Psoas muscle (tissue), 7 donors: ENCODE measurements at regions not wholly inside any gene's neighbourhood (a gene's known extent, or its start where the extent isn't known, plus 50 kb on each side); places are given as distances from the start of the nearest gene placed in this dataset.

Experiments
- ATAC-seq, 4 donors: fragments of 200-7000 bp; cut with Tn5 transposase; one replicate each; pipeline ENCODE4 v1.9.1; 2020; ENCODE audit warnings: moderate library complexity in 3 of 4, mild to moderate bottlenecking in 2 of 4
- DNase-seq, 2 donors: peaks; one replicate each; pipeline ENCODE4 v3.0.0-alpha.2; 2020
- H3K27ac ChIP-seq: fragments of 200-600 bp; one replicate; pipeline ENCODE4 v1.8.0; 2022
- H3K27me3 ChIP-seq, 3 donors: fragments of 200-600 bp in 1 of 3; one replicate each; pipeline versions ENCODE4 v1.6.1 to v1.8.0; 2013 to 2022; ENCODE audit warnings: low read length in 2 of 3, mild to moderate bottlenecking in 2 of 3, moderate library complexity in 1 of 3; ENCODE audit not compliant: insufficient read depth in 3 of 3
- H3K36me3 ChIP-seq, 2 donors: fragments of 200-600 bp in 1 of 2; one replicate each; pipeline versions ENCODE4 v1.6.1 to v1.8.0; 2013 to 2022; ENCODE audit warnings: low read depth in 1 of 2, mild to moderate bottlenecking in 1 of 2, moderate library complexity in 1 of 2; ENCODE audit not compliant: insufficient read depth in 1 of 2
- H3K4me1 ChIP-seq: fragments of 200-600 bp; one replicate; pipeline ENCODE4 v1.8.0; 2022
- H3K4me3 ChIP-seq: fragments of 200-600 bp; one replicate; pipeline ENCODE4 v1.8.0; 2022; ENCODE audit warnings: mild to moderate bottlenecking
- H3K9me3 ChIP-seq: fragments of 200-600 bp; one replicate; pipeline ENCODE4 v1.8.0; 2022
- WGBS, 3 donors: extraction: QIAGEN DNeasy Blood & Tissue Kit; methylation state at CpG; one replicate each; pipeline versions ENCODE4 v1.1.6 to v1.1.7; 2013; 5-methylcytosine and 5-hydroxymethylcytosine counted together
- intact Hi-C, 2 donors: fragments of 100-400 bp; cut with DNase I; formaldehyde crosslinking; loops; one replicate each; pipeline versions ENCODE4 v1.11.0 to v1.14.2; 2022
- TF ChIP-seq, protein P1 (sequence below): fragments of 200-600 bp; IDR thresholded peaks from one replicate; pipeline ENCODE4 v1.8.0; 2022; ENCODE audit warnings: antibody characterized with exemption
- donor health status: healthy with polysubstance abuse.
- donor health status: DM: no; HTN: no; CAD: no; lungs with moderate emphysema.
- donor health status: Bipolar disorder and iron deficiency.
- donor health status: healthy.
- donor health status: DM: yes; HTN: yes; CAD: no.
- donor health status: DM: no; HTN: no; CAD: no.
- donor health status: DM: yes; HTN: yes; CAD: no.

DNA sequence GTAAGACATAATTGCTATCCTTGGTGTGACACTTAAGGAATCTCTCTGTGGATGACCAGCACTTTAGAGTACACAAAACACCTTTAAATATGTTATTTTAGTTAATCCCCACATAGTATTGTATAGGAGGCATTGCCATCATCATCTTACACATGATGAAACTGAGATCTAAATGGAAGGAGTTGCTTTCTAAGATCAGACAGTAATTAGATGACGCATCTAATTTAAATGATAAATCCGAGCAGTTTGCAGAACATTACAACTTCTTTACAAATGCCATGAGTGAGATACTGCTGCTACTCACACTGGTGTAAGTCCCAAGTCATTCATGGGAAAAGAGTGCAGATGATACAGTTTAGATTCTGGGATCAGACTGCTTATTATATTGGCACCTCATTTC is 431.9 kb downstream of the MFSD1 start:
- no peaks in the 10 kb centered on the region for H3K9me3 ChIP-seq
- H3K27me3 ChIP-seq, result no peaks in the 10 kb centered on the region
- TF ChIP-seq, protein P1, sequence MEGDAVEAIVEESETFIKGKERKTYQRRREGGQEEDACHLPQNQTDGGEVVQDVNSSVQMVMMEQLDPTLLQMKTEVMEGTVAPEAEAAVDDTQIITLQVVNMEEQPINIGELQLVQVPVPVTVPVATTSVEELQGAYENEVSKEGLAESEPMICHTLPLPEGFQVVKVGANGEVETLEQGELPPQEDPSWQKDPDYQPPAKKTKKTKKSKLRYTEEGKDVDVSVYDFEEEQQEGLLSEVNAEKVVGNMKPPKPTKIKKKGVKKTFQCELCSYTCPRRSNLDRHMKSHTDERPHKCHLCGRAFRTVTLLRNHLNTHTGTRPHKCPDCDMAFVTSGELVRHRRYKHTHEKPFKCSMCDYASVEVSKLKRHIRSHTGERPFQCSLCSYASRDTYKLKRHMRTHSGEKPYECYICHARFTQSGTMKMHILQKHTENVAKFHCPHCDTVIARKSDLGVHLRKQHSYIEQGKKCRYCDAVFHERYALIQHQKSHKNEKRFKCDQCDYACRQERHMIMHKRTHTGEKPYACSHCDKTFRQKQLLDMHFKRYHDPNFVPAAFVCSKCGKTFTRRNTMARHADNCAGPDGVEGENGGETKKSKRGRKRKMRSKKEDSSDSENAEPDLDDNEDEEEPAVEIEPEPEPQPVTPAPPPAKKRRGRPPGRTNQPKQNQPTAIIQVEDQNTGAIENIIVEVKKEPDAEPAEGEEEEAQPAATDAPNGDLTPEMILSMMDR, result no peak
- no peaks in the 10 kb centered on the region for H3K36me3 ChIP-seq
- intact Hi-C loops, result no loop called here
- DNase-seq (no peak), ATAC-seq (no peak)
- H3K4me3 ChIP-seq, result no peak overlapping the region
- no peak overlapping the region for H3K27ac ChIP-seq
- 65 to 95% (median 88%) methylated on average over 2 of the region's 2 CpGs for whole genome bisulfite sequencing, 3 donors
- H3K4me1 ChIP-seq, result no peaks in the 10 kb centered on the region

DNA sequence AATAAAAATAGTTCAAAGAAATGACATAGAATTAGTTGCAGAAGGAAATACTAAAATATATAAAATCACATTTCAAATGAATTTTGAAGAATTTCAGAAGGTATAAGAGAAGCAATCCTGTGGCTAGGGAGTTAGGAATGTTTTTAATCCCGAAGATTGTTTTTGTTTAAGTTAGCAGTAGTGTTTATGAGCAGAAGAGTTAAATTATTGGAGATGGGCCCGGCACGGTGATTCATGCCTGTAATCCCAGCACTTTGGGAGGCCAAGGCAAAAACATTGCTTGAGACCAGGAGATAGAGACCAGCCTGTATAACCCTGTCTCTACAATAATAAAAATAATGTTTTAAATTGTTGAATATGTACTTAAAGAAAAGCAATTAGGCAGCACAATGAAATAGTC is 432.5 kb downstream of the MFSD1 start:
- Histone ChIP-seq H3K27ac (no peak overlapping the region), H3K36me3 (no peaks in the 10 kb centered on the region), H3K4me1 (no peaks in the 10 kb centered on the region), H3K9me3 (no peaks in the 10 kb centered on the region), H3K4me3 (no peak overlapping the region), H3K27me3 (no peaks in the 10 kb centered on the region)
- ATAC-seq, result no peak
- 31 to 58% (median 50%) methylated on average over 3 of the region's 3 CpGs for WGBS, 3 donors
- TF ChIP-seq, protein P1, result no peak
- intact Hi-C loops, result no loop called here
- DNase-seq, result no peak

DNA sequence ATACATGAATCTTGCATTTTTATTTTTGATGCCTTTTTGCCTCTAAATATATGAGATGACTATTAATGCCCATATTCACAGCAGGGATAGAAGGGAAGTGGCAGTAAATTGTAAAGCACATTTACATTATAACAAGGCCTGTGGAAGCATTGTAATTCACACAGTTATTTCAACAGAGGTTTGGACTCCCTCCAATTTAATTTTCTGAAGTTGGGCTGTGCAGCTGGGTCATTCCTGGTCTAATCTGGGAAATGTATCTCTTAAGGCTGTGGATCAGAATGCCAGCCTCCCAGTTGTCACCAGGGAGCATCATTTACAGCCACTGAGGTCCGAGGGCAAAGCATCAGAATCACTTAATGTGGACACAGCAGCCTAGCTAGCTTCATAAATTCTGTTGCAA is 434.5 kb downstream of the MFSD1 start:
- TF ChIP-seq, protein P1, result no peak
- DNase-seq (no peak), ATAC-seq (no peak)
- no peaks in the 10 kb centered on the region for H3K36me3 ChIP-seq
- no peaks in the 10 kb centered on the region for H3K4me1 ChIP-seq
- WGBS, 3 donors, result 44 to 53% (median 46%) methylated on average over 1 of the region's 1 CpG
- no peak overlapping the region for H3K27ac ChIP-seq
- intact Hi-C loops, result no loop called here
- no peaks in the 10 kb centered on the region for H3K9me3 ChIP-seq
- no peaks in the 10 kb centered on the region for H3K27me3 ChIP-seq
- no peak overlapping the region for H3K4me3 ChIP-seq

DNA sequence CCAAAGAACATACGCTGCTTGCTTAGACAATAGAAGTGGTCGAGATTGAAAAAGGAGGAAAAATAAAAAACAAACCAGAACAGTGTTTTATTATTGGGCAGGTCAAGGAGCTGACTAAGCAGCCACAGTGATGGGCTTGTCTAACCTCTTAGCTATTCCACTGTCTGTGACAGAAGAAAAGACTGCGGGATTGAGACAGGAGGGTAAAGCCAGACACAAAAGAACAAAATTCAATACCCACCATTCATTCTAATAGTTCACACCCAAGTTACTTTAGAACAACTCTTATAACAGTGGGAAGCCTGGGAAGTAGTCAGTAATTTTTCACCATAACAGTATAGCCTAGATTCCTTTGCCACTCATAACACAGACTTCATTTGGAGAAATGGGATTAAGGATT is 435.4 kb downstream of the MFSD1 start:
- TF ChIP-seq, protein P1, result no peak
- intact Hi-C loops, result no loop called here

DNA sequence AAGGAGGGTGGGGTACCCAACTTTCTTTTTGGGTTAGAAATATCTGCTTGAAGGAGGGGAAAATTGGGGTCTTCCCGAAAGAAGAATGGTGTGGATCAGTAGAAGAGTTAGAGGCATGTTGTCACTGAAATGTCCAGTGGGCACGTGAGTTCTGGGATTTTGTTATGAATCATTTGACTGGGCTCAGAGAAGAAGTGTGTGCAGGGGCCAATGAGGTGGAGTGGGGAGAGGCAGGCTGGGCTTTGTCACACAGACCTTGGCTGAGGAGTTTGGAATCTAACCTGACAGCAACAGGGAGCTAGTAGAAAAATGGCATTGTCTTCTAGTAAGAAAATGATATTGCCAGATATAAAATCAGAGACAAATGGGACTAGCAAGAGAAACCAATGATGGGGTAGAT is 436.8 kb downstream of the MFSD1 start:
- Histone ChIP-seq H3K4me1 (no peaks in the 10 kb centered on the region), H3K36me3 (no peaks in the 10 kb centered on the region), H3K4me3 (no peak overlapping the region), H3K9me3 (no peaks in the 10 kb centered on the region), H3K27ac (no peak overlapping the region), H3K27me3 (no peaks in the 10 kb centered on the region)
- DNase-seq, result no peak
- TF ChIP-seq, protein P1, result no peak
- intact Hi-C loops, result no loop called here
- ATAC-seq, result no peak
- 83 to 91% (median 84%) methylated on average over 2 of the region's 2 CpGs for WGBS, 3 donors

More for the DNA sequence above, 435.4 kb downstream of the MFSD1 start:
- Histone ChIP-seq H3K36me3 (no peaks in the 10 kb centered on the region), H3K27me3 (no peaks in the 10 kb centered on the region), H3K27ac (no peak overlapping the region), H3K4me3 (no peak overlapping the region), H3K9me3 (no peaks in the 10 kb centered on the region), H3K4me1 (no peaks in the 10 kb centered on the region)
- 72 to 76% (median 75%) methylated on average over 3 of the region's 3 CpGs for WGBS, 3 donors
- no peak for DNase-seq
- ATAC-seq, result no peak
